K562 (cell line): ENCODE measurements at regions not wholly inside any gene's neighbourhood (a gene's known extent, or its start where the extent isn't known, plus 50 kb on each side); places are given as distances from the start of the nearest gene placed in this dataset.

ENCODE experiments used
- ATAC-seq: fragments of 200-7000 bp; cut with Tn5 transposase; 3 replicates; pipeline ENCODE4 v1.9.1; 2020; ENCODE audit warnings: moderate library complexity
- BruUV-seq: library from RNA; stranded (reverse); fragments of 400-500 nt; replicated peaks from 2 replicates; lab custom pipeline; 2021; lab: Mats Ljungman, UMichigan
- CTCF ChIA-PET: fragments of 300-600 bp; formaldehyde crosslinking; extraction: SDS; loops from one replicate; lab custom pipeline; 2021; ENCODE audit warnings: low intra/inter-chr PET ratio; lab: Yijun Ruan, JAX
- POLR2A ChIA-PET: fragments of 300-600, 350-650 bp; sonication (Branson Sonifier 250); formaldehyde crosslinking; extraction: SDS; loops from one replicate; lab custom pipeline; 2021; ENCODE audit warnings: antibody characterized with exemption, inconsistent platforms; lab: Yijun Ruan, JAX
- DNase-seq, 4 experiments: peaks; one replicate each; pipeline versions ENCODE4 v3.0.0 to v3.0.0-alpha.2; 2011 to 2018; ENCODE audit warnings: low spot score in 3 of 4, mixed read lengths in 3 of 4; ENCODE audit errors: extremely low read depth in 1 of 4
- FAIRE-seq: peaks from 2 replicates; lab custom pipeline; 2011; peaks lifted over from hg19 to GRCh38; lab: Jason Lieb, UNC
- H2AFZ ChIP-seq: 2 replicates; pipeline ENCODE4 v1.6.0; 2011; ENCODE audit warnings: low read depth, low read length, control low read depth, inconsistent platforms
- H3K27ac ChIP-seq: fragments of 200-600 bp; 3 replicates; pipeline ENCODE4 v1.8.0; 2011; ENCODE audit warnings: low read depth, mild to moderate bottlenecking, control low read depth, inconsistent platforms, low read length, moderate library complexity, mixed read lengths; ENCODE audit errors: extremely low read depth
- H3K27me3 ChIP-seq, 2 experiments: fragments of 300-600 bp in 1 of 2; 2 replicates in 1 of 2; 3 replicates in 1 of 2; pipeline versions ENCODE4 v1.6.0 to v1.8.0; 2011; ENCODE audit warnings: inconsistent platforms in 2 of 2, low read length in 2 of 2, mild to moderate bottlenecking in 1 of 2, mixed read lengths in 1 of 2, moderate library complexity in 1 of 2; ENCODE audit not compliant: control insufficient read depth in 2 of 2, insufficient read depth in 2 of 2
- H3K36me3 ChIP-seq: fragments of 300-600 bp; 3 replicates; pipeline ENCODE4 v1.8.0; 2011; ENCODE audit warnings: mild to moderate bottlenecking, low read length, inconsistent platforms; ENCODE audit not compliant: control insufficient read depth, insufficient read depth
- H3K4me1 ChIP-seq, 2 experiments: fragments of 200-600 bp in 1 of 2; replicated peaks in 1 of 2; 2 replicates in 1 of 2; 3 replicates in 1 of 2; pipeline versions ENCODE4 v1.5.1 to v1.8.0; 2011; ENCODE audit warnings: inconsistent platforms in 2 of 2, low read length in 2 of 2, mild to moderate bottlenecking in 1 of 2, mixed read lengths in 1 of 2, moderate library complexity in 1 of 2; ENCODE audit not compliant: control insufficient read depth in 2 of 2, insufficient read depth in 2 of 2
- H3K4me2 ChIP-seq: 2 replicates; pipeline ENCODE4 v1.6.1; 2011; ENCODE audit warnings: low read length, control low read depth, inconsistent platforms, mixed read lengths; ENCODE audit not compliant: insufficient read depth
- H3K4me3 ChIP-seq: fragments of 200-600 bp; sonication (generic), shearing (Covaris generic); 2 replicates; pipeline ENCODE4 v1.5.1; 2016; ENCODE audit warnings: control low read depth, inconsistent platforms
- H3K79me2 ChIP-seq: fragments of 200-600 bp; 3 replicates; pipeline ENCODE4 v1.8.0; 2011; ENCODE audit warnings: low read length, inconsistent platforms; ENCODE audit not compliant: control insufficient read depth, insufficient read depth
- H3K9ac ChIP-seq, 2 experiments: 2 replicates each; pipeline versions ENCODE4 v1.6.0 to v1.6.1; 2011; ENCODE audit warnings: low read depth in 2 of 2, low read length in 2 of 2, control low read depth in 1 of 2, inconsistent platforms in 1 of 2, mild to moderate bottlenecking in 1 of 2, mixed read lengths in 1 of 2; ENCODE audit not compliant: insufficient read depth in 1 of 2
- H3K9me1 ChIP-seq: one replicate; pipeline ENCODE4 v1.6.0; 2011; ENCODE audit warnings: inconsistent platforms, mild to moderate bottlenecking, low read length, moderate library complexity; ENCODE audit not compliant: control insufficient read depth, insufficient read depth
- H3K9me3 ChIP-seq: replicated peaks from 2 replicates; pipeline ENCODE4 v1.5.1; 2011; ENCODE audit warnings: low read depth, low read length, inconsistent platforms; ENCODE audit not compliant: control insufficient read depth, insufficient read depth
- H4K20me1 ChIP-seq: replicated peaks from 2 replicates; pipeline ENCODE4 v1.6.1; 2011; ENCODE audit warnings: low read length, inconsistent platforms, mixed read lengths; ENCODE audit not compliant: control insufficient read depth, insufficient read depth
- CCAR2 ChIP-seq: fragments of 200-400 bp; formaldehyde crosslinking; IDR thresholded peaks from 2 replicates; pipeline ENCODE4 v1.6.1; 2017; ENCODE audit warnings: mild to moderate bottlenecking, low read depth, low read length
- HDAC1 ChIP-seq, 2 experiments: fragments of 450-650 bp; IDR thresholded peaks; 2 replicates each; pipeline ENCODE4 v1.6.1; 2016 to 2017; ENCODE audit warnings: inconsistent platforms in 1 of 2, mild to moderate bottlenecking in 1 of 2, moderate library complexity in 1 of 2
- MCM2 ChIP-seq: fragments of 450-650 bp; IDR thresholded peaks from 2 replicates; pipeline ENCODE4 v1.6.1; 2017; ENCODE audit warnings: low read depth, mild to moderate bottlenecking
- MNT ChIP-seq, 2 experiments: fragments of 450-650 bp; conservative IDR thresholded peaks; 2 replicates each; pipeline ENCODE4 v1.6.1; 2017; ENCODE audit warnings: mild to moderate bottlenecking in 2 of 2, moderate library complexity in 2 of 2
- PTBP1 ChIP-seq: fragments of 200-400 bp; formaldehyde crosslinking; IDR thresholded peaks from 2 replicates; pipeline ENCODE4 v1.6.1; 2017; ENCODE audit warnings: low read depth, low read length
- PTTG1 ChIP-seq: fragments of 450-650 bp; IDR thresholded peaks from 2 replicates; pipeline ENCODE4 v1.6.1; 2016; ENCODE audit warnings: low read depth, mild to moderate bottlenecking, missing genetic modification characterization, missing compliant biosample characterization
- ZNF639 ChIP-seq, 2 experiments: fragments of 200-800 bp in 1 of 2; sonication (Bioruptor generic) in 1 of 2; sonication (generic) in 1 of 2; formaldehyde crosslinking in 1 of 2; IDR thresholded peaks in 1 of 2; conservative IDR thresholded peaks in 1 of 2; 2 replicates each; pipeline versions ENCODE4 v1.5.0 to v1.6.1; 2016 to 2020; ENCODE audit warnings: missing compliant biosample characterization in 1 of 2, missing genetic modification characterization in 1 of 2, missing genetic modification reagents in 1 of 2
- ZNF707 ChIP-seq: fragments of 250-450 bp; sonication (Bioruptor Pico); conservative IDR thresholded peaks from 2 replicates; pipeline ENCODE4 v1.8.0; 2022; ENCODE audit warnings: inconsistent platforms, mild to moderate bottlenecking, moderate library complexity
- ZZZ3 ChIP-seq: fragments of 450-650 bp; IDR thresholded peaks from 2 replicates; pipeline ENCODE4 v1.6.1; 2016; ENCODE audit warnings: antibody characterized with exemption, mild to moderate bottlenecking, moderate library complexity
- WGBS: fragments of 100-300 bp; shearing (Covaris generic); methylation state at CpG from one replicate; pipeline ENCODE4 v1.1.6; 2016; ENCODE audit warnings: low coverage, mixed read lengths; ENCODE audit not compliant: insufficient coverage; ENCODE audit errors: missing lambda C conversion rate; 5-methylcytosine and 5-hydroxymethylcytosine counted together
- in situ Hi-C: fragments of 300-500 bp; cut with MboI; formaldehyde crosslinking; loops from 4 replicates; pipeline ENCODE4 v1.15.0; 2018; ENCODE audit warnings: inconsistent platforms, mixed read lengths
- intact Hi-C: fragments of 100-400 bp; cut with micrococcal nuclease; formaldehyde crosslinking; loops from 2 replicates; pipeline ENCODE4 v1.14.2; 2022
- TF ChIP-seq, protein P1 (sequence below), 2 experiments: fragments of 150-350 bp in 1 of 2; IDR thresholded peaks; 2 replicates each; pipeline ENCODE4 v1.6.1; 2012 to 2016; ENCODE audit warnings: low read depth in 2 of 2, low read length in 2 of 2, mild to moderate bottlenecking in 1 of 2, moderate library complexity in 1 of 2
- TF ChIP-seq, protein P2 (sequence below): fragments of 450-650 bp; formaldehyde crosslinking; IDR thresholded peaks from 2 replicates; pipeline ENCODE4 v1.4.0; 2020; ENCODE audit warnings: mild to moderate bottlenecking, mixed read lengths

DNA sequence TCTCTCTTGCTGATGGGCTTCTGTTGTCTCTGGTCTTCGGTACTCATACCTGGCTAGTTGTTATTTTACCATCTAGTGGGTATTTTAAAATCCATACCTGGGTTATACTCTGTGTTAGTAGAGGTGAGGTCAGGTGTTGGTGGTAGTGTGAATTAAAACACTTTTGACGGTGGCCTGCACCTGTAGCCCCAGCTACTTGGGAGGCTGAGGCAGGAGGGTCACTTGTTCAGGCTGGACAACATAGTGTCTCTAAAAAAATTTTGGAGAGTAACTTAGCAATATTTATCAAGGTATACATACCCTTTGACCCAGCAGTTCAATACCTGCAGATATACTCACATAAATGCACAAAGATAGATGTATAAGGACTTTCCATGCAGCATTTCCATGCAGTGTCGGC, 55.4 kb downstream of the GSX1 start:
- FAIRE-seq (no peak), ATAC-seq (no peak), DNase-seq (no peak)
- intact Hi-C loops (no loop called here), in situ Hi-C loops (loop anchor here (25.0 kb wide), 1 partner anchor 910 kb away; no protein-coding TSS in a partner anchor)
- Histone ChIP-seq H2AFZ (no peak overlapping the region), H3K27me3 (peaks cover 0 to 15% of the 10 kb centered on the region in 2 experiments; a peak in 2 of 5 replicates), H3K9me3 (no peaks in the 10 kb centered on the region), H3K4me3 (no peak overlapping the region), H3K79me2 (no peaks in the 10 kb centered on the region), H3K9ac (no peak overlapping the region), H3K27ac (no peak overlapping the region), H3K36me3 (no peaks in the 10 kb centered on the region), H4K20me1 (no peaks in the 10 kb centered on the region), H3K4me2 (no peak overlapping the region), H3K4me1 (no peaks in the 10 kb centered on the region), H3K9me1 (no peaks in the 10 kb centered on the region)
- ChIA-PET CTCF (no interaction called here), POLR2A (interaction anchor here (1.2 kb wide), 1 partner anchor 17 kb away, joined by 3 read pairs; no protein-coding TSS in a partner anchor)
- no TSS peak for BruUV-seq
- WGBS, result 0% methylated on average over 3 of the region's 3 CpGs
- TF ChIP-seq ZNF707 (CRISPR knock-in tag) (no peak), MCM2 (no peak), CCAR2 (no peak), HDAC1 (IDR thresholded peaks at IDR 0.05) (no peak), ZZZ3 (no peak), ZNF639 (CRISPR knock-in tag; conservative IDR thresholded peaks at IDR 0.05 in 1 of 2, IDR thresholded peaks at IDR 0.05 in 1 of 2) (no peak), PTTG1 (tag) (no peak), PTBP1 (no peak), MNT (conservative IDR thresholded peaks at IDR 0.05) (no peak)
- TF ChIP-seq, protein P1, sequence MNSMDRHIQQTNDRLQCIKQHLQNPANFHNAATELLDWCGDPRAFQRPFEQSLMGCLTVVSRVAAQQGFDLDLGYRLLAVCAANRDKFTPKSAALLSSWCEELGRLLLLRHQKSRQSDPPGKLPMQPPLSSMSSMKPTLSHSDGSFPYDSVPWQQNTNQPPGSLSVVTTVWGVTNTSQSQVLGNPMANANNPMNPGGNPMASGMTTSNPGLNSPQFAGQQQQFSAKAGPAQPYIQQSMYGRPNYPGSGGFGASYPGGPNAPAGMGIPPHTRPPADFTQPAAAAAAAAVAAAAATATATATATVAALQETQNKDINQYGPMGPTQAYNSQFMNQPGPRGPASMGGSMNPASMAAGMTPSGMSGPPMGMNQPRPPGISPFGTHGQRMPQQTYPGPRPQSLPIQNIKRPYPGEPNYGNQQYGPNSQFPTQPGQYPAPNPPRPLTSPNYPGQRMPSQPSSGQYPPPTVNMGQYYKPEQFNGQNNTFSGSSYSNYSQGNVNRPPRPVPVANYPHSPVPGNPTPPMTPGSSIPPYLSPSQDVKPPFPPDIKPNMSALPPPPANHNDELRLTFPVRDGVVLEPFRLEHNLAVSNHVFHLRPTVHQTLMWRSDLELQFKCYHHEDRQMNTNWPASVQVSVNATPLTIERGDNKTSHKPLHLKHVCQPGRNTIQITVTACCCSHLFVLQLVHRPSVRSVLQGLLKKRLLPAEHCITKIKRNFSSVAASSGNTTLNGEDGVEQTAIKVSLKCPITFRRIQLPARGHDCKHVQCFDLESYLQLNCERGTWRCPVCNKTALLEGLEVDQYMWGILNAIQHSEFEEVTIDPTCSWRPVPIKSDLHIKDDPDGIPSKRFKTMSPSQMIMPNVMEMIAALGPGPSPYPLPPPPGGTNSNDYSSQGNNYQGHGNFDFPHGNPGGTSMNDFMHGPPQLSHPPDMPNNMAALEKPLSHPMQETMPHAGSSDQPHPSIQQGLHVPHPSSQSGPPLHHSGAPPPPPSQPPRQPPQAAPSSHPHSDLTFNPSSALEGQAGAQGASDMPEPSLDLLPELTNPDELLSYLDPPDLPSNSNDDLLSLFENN (IDR thresholded peaks at IDR 0.05; ENCODE audit: low read depth in 2 of 2, low read length in 2 of 2), result no peak
- TF ChIP-seq, protein P2, sequence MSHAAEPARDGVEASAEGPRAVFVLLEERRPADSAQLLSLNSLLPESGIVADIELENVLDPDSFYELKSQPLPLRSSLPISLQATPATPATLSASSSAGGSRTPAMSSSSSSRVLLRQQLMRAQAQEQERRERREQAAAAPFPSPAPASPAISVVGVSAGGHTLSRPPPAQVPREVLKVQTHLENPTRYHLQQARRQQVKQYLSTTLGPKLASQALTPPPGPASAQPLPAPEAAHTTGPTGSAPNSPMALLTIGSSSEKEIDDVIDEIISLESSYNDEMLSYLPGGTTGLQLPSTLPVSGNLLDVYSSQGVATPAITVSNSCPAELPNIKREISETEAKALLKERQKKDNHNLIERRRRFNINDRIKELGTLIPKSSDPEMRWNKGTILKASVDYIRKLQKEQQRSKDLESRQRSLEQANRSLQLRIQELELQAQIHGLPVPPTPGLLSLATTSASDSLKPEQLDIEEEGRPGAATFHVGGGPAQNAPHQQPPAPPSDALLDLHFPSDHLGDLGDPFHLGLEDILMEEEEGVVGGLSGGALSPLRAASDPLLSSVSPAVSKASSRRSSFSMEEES, result no peak
